ENCODE measurements at regions not wholly inside any gene's neighbourhood (a gene's known extent, or its start where the extent isn't known, plus 50 kb on each side); places are given as distances from the start of the nearest gene placed in this dataset.
A peak's percentile ranks its signal among the peaks of the same experiment; 100 is the strongest.
"Not testable (repeated sequence)": the region's sequence is repeated elsewhere in the genome, so short reads cannot be mapped to it uniquely, and the experiment has no call there.

- DNase-seq (ENCODE audit: low read depth in 2 of 3, low spot score in 2 of 3) = no peak
Measured at GRCh38 chr2:128591022-128591860, 272.6 kb upstream of the HS6ST1 start.

- DNase-seq (ENCODE audit: low read depth in 2 of 3, low spot score in 2 of 3) = no peak
Measured at GRCh38 chr2:128591861-128592822, 273.5 kb upstream of the HS6ST1 start.

GRCh38 chr2:128593518-128593878, 274.8 kb upstream of the HS6ST1 start:
- DNase-seq (ENCODE audit: low read depth in 2 of 3, low spot score in 2 of 3) = no peak

GRCh38 chr2:128593879-128594650, 275.4 kb upstream of the HS6ST1 start:
- DNase-seq (ENCODE audit: low read depth in 2 of 3, low spot score in 2 of 3) = no peak

GRCh38 chr2:128594651-128594910, 275.9 kb upstream of the HS6ST1 start:
- DNase-seq (ENCODE audit: low read depth in 2 of 3, low spot score in 2 of 3) = no peak

- no peak for DNase-seq (ENCODE audit: low read depth in 2 of 3, low spot score in 2 of 3)
Measured at GRCh38 chr2:128594953-128595677, 276.4 kb upstream of the HS6ST1 start.

GRCh38 chr2:128595763-128596395, 277.2 kb upstream of the HS6ST1 start:
- DNase-seq (ENCODE audit: low read depth in 2 of 3, low spot score in 2 of 3) = no peak

GRCh38 chr2:128596396-128597120, 277.9 kb upstream of the HS6ST1 start:
- DNase-seq (ENCODE audit: low read depth in 2 of 3, low spot score in 2 of 3) = no peak

GRCh38 chr2:128597121-128597762, 278.6 kb upstream of the HS6ST1 start:
- no peak for DNase-seq (ENCODE audit: low read depth in 2 of 3, low spot score in 2 of 3)

GRCh38 chr2:128598260-128598659, 279.6 kb upstream of the HS6ST1 start:
- DNase-seq (ENCODE audit: low read depth in 2 of 3, low spot score in 2 of 3) = not testable (repeated sequence)

GRCh38 chr2:128598862-128599441, 280.3 kb upstream of the HS6ST1 start:
- no peak for DNase-seq (ENCODE audit: low read depth in 2 of 3, low spot score in 2 of 3)

- no peak for DNase-seq (ENCODE audit: low read depth in 2 of 3, low spot score in 2 of 3)
Measured at GRCh38 chr2:128599700-128600099, 281.0 kb upstream of the HS6ST1 start.

GRCh38 chr2:128600581-128601297, 282.1 kb upstream of the HS6ST1 start:
- DNase-seq (ENCODE audit: low read depth in 2 of 3, low spot score in 2 of 3) = peak in 1 of 3 donors; percentile 3

- DNase-seq (ENCODE audit: low read depth in 2 of 3, low spot score in 2 of 3) = no peak
Measured at GRCh38 chr2:128601298-128602037, 282.8 kb upstream of the HS6ST1 start.

GRCh38 chr2:128602038-128602698, 283.5 kb upstream of the HS6ST1 start:
- no peak for DNase-seq (ENCODE audit: low read depth in 2 of 3, low spot score in 2 of 3)

GRCh38 chr2:128602699-128603101, 284.0 kb upstream of the HS6ST1 start:
- DNase-seq (ENCODE audit: low read depth in 2 of 3, low spot score in 2 of 3) = no peak

Measured in hematopoietic multipotent progenitor cell (in vitro differentiated cells).